ENCODE measurements at regions not wholly inside any gene's neighbourhood (a gene's known extent, or its start where the extent isn't known, plus 50 kb on each side); places are given as distances from the start of the nearest gene placed in this dataset.

DNA sequence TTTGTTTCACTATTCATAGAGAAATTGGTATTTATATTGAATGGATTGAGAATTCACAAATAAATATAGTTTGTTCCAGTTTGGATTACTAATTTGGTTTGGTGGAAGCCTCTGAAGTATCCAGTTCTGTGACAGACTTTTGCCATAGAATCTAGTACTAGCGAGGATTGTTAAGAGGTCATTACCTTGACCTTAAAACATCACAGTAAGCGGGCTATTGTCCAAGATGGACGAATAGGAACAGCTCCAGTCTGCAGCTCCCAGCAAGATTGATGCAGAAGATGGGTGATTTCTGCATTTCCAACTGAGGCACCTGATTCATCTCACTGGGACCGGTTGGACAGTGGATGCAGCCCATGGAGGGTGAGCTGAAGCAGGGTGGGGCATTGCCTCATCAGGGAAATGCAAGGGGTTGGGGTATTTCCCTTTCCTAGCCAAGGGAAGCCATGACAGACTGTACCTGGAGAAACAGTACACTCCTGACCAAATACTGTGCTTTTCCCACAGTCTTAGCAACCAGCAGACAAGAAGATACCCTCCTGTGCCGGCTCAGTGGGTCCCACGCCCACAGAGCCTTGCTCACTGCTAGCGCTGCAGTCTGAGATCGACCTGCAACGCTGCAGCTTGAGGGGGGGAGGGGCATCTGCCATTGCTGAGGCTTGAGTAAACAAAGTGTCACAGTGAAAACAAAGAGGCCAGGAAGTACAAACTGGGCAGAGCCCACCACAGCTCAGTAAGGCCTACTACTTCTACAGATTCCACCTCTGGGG lies 66.4 kb upstream of the NEDD9 start:
- DNase-seq = no peak
- H3K27ac ChIP-seq = peak overlapping the region in 1 of 8 donors; percentile 27
- TF ChIP-seq POLR2A (IDR thresholded peaks at IDR 0.05) = no peak
- no peak for TF ChIP-seq POLR2AphosphoS5 (IDR thresholded peaks at IDR 0.05)
- TF ChIP-seq CTCF (IDR thresholded peaks at IDR 0.05 in 8 of 11, conservative IDR thresholded peaks at IDR 0.05 in 3 of 11) = no peak
- H3K27me3 ChIP-seq (replicated peaks in 1 of 7) = no peaks in the 10 kb centered on the region
- H3K4me3 ChIP-seq = no peak overlapping the region
- peaks cover 0 to 16% (median 7%) of the 10 kb centered on the region in 8 donors for H3K9me3 ChIP-seq
- WGBS, 5 donors = 66 to 88% (median 70%) methylated on average over 9 of the region's 9 CpGs
- peaks cover 0 to 20% (median 0%) of the 10 kb centered on the region in 6 donors for H3K4me1 ChIP-seq
- H3K36me3 ChIP-seq = peaks cover 0 to 69% (median 6%) of the 10 kb centered on the region in 6 donors
- intact Hi-C loops (cut with DNase I; ENCODE audit: low total_unique reads) = no loop called here

GRCh38 chr6:11297376-11297729 lies 64.9 kb upstream of the NEDD9 start:
- no peak overlapping the region for H3K27ac ChIP-seq
- no peak overlapping the region for H3K4me3 ChIP-seq
- TF ChIP-seq POLR2AphosphoS5 (IDR thresholded peaks at IDR 0.05) (no peak), POLR2A (IDR thresholded peaks at IDR 0.05) (no peak), CTCF (IDR thresholded peaks at IDR 0.05 in 8 of 11, conservative IDR thresholded peaks at IDR 0.05 in 3 of 11) (no peak)
- 79 to 94% (median 93%) methylated on average over 1 of the region's 1 CpG for WGBS, 5 donors
- DNase-seq = no peak
- H3K4me1 ChIP-seq = peaks cover 0 to 20% (median 2%) of the 10 kb centered on the region in 6 donors
- H3K27me3 ChIP-seq (replicated peaks in 1 of 7) = no peaks in the 10 kb centered on the region
- intact Hi-C loops (cut with DNase I; ENCODE audit: low total_unique reads) = no loop called here
- peaks cover 0 to 62% (median 6%) of the 10 kb centered on the region in 6 donors for H3K36me3 ChIP-seq
- peaks cover 0 to 16% (median 7%) of the 10 kb centered on the region in 8 donors for H3K9me3 ChIP-seq

DNA sequence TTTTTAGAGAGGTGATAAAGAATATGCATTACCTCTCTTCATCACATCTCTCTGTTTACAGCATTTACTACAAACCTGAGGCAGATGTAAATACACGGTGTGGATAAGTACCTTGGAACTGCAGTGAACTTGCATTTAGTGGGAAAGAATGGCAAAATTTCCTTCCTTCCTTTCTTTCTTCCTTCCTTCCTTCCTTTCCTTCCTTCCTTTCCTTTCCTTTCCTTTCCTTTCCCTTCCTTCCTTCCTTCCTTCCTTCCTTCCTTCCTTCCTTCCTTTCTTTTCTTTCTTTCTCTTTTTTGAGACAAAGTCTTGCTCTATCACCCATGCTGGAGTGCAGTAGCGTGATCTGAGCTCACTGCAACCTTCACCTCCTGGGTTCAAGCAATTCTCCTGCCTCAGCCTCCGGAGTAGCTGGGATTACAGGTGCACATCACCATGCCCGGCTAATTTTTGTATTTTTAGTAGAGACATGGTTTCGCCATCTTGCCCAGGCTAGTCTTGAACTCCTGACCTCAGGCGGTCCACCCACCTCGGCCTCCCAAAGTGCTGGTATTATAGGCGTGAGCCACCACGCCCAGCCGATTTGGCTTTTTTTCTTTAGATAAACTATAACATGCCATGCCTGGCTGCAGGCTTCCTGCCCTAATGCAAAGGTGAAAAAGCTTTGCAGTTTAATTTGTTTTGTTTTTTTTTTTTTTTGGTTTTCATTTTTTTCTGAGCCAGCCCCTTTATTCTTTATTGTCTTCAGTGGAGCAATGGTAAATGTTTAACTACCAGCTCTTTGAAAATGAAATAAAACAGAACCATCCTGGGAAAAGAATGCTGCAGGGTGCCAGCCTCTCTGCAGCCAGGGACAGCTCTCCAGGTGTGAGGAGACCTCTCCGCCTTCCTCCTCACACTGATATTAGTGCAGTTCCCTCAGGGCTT lies 64.2 kb upstream of the NEDD9 start:
- Histone ChIP-seq H3K4me3 (no peak overlapping the region), H3K27me3 (replicated peaks in 1 of 7) (no peaks in the 10 kb centered on the region), H3K9me3 (peaks cover 0 to 16% (median 7%) of the 10 kb centered on the region in 8 donors), H3K4me1 (peaks cover 0 to 20% (median 2%) of the 10 kb centered on the region in 6 donors), H3K27ac (no peak overlapping the region), H3K36me3 (peaks cover 0 to 68% (median 6%) of the 10 kb centered on the region in 6 donors)
- WGBS, 5 donors = 92 to 98% (median 96%) methylated on average over 11 of the region's 11 CpGs
- intact Hi-C loops (cut with DNase I; ENCODE audit: low total_unique reads) = no loop called here
- DNase-seq = no peak
- TF ChIP-seq CTCF (IDR thresholded peaks at IDR 0.05 in 8 of 11, conservative IDR thresholded peaks at IDR 0.05 in 3 of 11) = no peak
- TF ChIP-seq POLR2A (IDR thresholded peaks at IDR 0.05) = no peak
- TF ChIP-seq POLR2AphosphoS5 (IDR thresholded peaks at IDR 0.05) = no peak

- intact Hi-C loops (cut with DNase I; ENCODE audit: low total_unique reads) = no loop called here
- TF ChIP-seq POLR2AphosphoS5 (IDR thresholded peaks at IDR 0.05) (no peak), CTCF (IDR thresholded peaks at IDR 0.05 in 8 of 11, conservative IDR thresholded peaks at IDR 0.05 in 3 of 11) (no peak), POLR2A (IDR thresholded peaks at IDR 0.05) (no peak)
- Histone ChIP-seq H3K4me3 (no peak overlapping the region), H3K27ac (no peak overlapping the region), H3K27me3 (replicated peaks in 1 of 7) (no peaks in the 10 kb centered on the region), H3K36me3 (peaks cover 0 to 75% (median 7%) of the 10 kb centered on the region in 6 donors), H3K9me3 (peaks cover 0 to 11% (median 4%) of the 10 kb centered on the region in 8 donors), H3K4me1 (peaks cover 0 to 20% (median 2%) of the 10 kb centered on the region in 6 donors)
- 95 to 99% (median 96%) methylated on average over 2 of the region's 2 CpGs for WGBS, 5 donors
- DNase-seq = no peak
These were observed 63.5 kb upstream of the NEDD9 start for GRCh38 chr6:11295969-11296368.
